PC-3 (cell line): ENCODE measurements at regions not wholly inside any gene's neighbourhood (a gene's known extent, or its start where the extent isn't known, plus 50 kb on each side); places are given as distances from the start of the nearest gene placed in this dataset.
"Not testable (repeated sequence)": the region's sequence is repeated elsewhere in the genome, so short reads cannot be mapped to it uniquely, and the experiment has no call there.

ENCODE experiments used
- ATAC-seq: fragments of 200-7000 bp; cut with Tn5 transposase; 2 replicates; pipeline ENCODE4 v1.9.1; 2020; ENCODE audit warnings: mild to moderate bottlenecking, moderate library complexity
- BruUV-seq: library from RNA; stranded (reverse); fragments of 400-500 nt; replicated peaks from 2 replicates; lab custom pipeline; 2021; lab: Mats Ljungman, UMichigan
- CTCF ChIA-PET: fragments of 300-600 bp; sonication (Branson Sonifier 250); formaldehyde crosslinking; loops from one replicate; lab custom pipeline; 2022; ENCODE audit warnings: antibody characterized with exemption; lab: Charles Lee
- POLR2A ChIA-PET: fragments of 300-600 bp; sonication (Branson Sonifier 250); formaldehyde crosslinking; loops from one replicate; lab custom pipeline; 2022; ENCODE audit warnings: antibody characterized with exemption; ENCODE audit not compliant: unreplicated experiment; lab: Charles Lee
- DNase-seq: peaks from one replicate; pipeline ENCODE4 v3.0.0-alpha.2; 2015
- H2AFZ ChIP-seq: fragments of 300-600 bp; sonication (generic); 2 replicates; pipeline ENCODE4 v1.6.0; 2016; ENCODE audit warnings: antibody characterized with exemption, low read length
- H3F3A ChIP-seq: fragments of 300-600 bp; sonication (generic); one replicate; pipeline ENCODE4 v1.6.0; 2017; ENCODE audit warnings: antibody characterized with exemption, low read length, control low read depth, mild to moderate bottlenecking; ENCODE audit not compliant: unreplicated experiment
- H3K27ac ChIP-seq: fragments of 300-600 bp; sonication (generic); 2 replicates; pipeline ENCODE4 v1.5.1; 2016; ENCODE audit warnings: mild to moderate bottlenecking, low read length
- H3K27me3 ChIP-seq: fragments of 300-600 bp; sonication (generic); 2 replicates; pipeline ENCODE4 v1.6.1; 2016; ENCODE audit warnings: low read length, mixed read lengths
- H3K36me3 ChIP-seq: fragments of 300-600 bp; sonication (generic); 2 replicates; pipeline ENCODE4 v1.6.1; 2016; ENCODE audit warnings: low read depth, mixed run types, low read length, mixed read lengths
- H3K4me1 ChIP-seq: fragments of 300-600 bp; sonication (generic); 2 replicates; pipeline ENCODE4 v1.5.1; 2016; ENCODE audit warnings: low read length; ENCODE audit not compliant: insufficient read depth
- H3K4me2 ChIP-seq: fragments of 300-600 bp; sonication (generic); 2 replicates; pipeline ENCODE4 v1.6.0; 2016; ENCODE audit warnings: low read length
- H3K4me3 ChIP-seq: fragments of 300-600 bp; sonication (generic); 2 replicates; pipeline ENCODE4 v1.5.1; 2016; ENCODE audit warnings: mild to moderate bottlenecking, low read length, mixed read lengths
- H3K79me2 ChIP-seq: fragments of 300-600 bp; sonication (generic); 2 replicates; pipeline ENCODE4 v1.6.1; 2017; ENCODE audit warnings: low read length, mixed read lengths
- H3K9ac ChIP-seq: fragments of 300-600 bp; sonication (generic); 2 replicates; pipeline ENCODE4 v1.6.0; 2016; ENCODE audit warnings: mild to moderate bottlenecking, low read length
- H3K9me2 ChIP-seq: fragments of 300-600 bp; sonication (generic); replicated peaks from 2 replicates; pipeline ENCODE4 v1.6.1; 2016; ENCODE audit warnings: mixed run types, low read length, mixed read lengths
- H3K9me3 ChIP-seq: fragments of 300-600 bp; sonication (generic); 2 replicates; pipeline ENCODE4 v1.6.1; 2016; ENCODE audit warnings: low read length, mixed read lengths
- H4K20me1 ChIP-seq: fragments of 300-600 bp; sonication (generic); 2 replicates; pipeline ENCODE4 v1.6.1; 2016; ENCODE audit warnings: low read length, mixed read lengths
- EZH2 ChIP-seq: fragments of 300-600 bp; sonication (generic); IDR thresholded peaks from one replicate; pipeline ENCODE4 v1.6.1; 2017; ENCODE audit warnings: antibody characterized with exemption, mild to moderate bottlenecking, low read length; ENCODE audit not compliant: unreplicated experiment
- EZH2phosphoT487 ChIP-seq: fragments of 300-600 bp; sonication (generic); IDR thresholded peaks from 2 replicates; pipeline ENCODE4 v1.6.1; 2018; ENCODE audit warnings: mild to moderate bottlenecking, antibody characterized with exemption, low read length, borderline replicate concordance
- intact Hi-C: fragments of 100-400 bp; cut with micrococcal nuclease; formaldehyde crosslinking; loops from 2 replicates; pipeline ENCODE4 v1.9.0; 2023
- TF ChIP-seq, protein P1 (sequence below): fragments of 300-600 bp; sonication (generic); conservative IDR thresholded peaks from 2 replicates; pipeline ENCODE4 v1.5.1; 2017; ENCODE audit warnings: antibody characterized with exemption, low read depth, mild to moderate bottlenecking, low read length

DNA sequence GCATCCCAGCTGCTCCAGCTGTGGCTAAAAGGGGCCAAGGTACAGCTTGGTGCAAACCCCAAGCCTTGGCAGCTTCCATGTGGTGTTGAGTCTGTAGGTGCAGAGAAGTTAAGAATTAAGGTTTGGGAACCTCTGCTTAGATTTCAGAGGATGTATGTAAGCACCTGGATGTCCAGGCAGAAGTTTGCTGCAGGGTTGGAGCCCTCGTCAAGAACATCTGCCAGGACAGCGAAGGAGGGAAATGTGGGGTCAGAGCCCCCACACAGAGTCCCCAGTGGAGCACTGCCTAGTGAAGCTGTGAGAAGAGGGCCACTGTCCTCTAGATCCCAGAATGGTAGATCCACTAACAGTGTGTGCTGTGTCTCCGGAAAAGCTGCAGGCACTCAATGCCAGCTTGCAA, 236.2 kb upstream of the ADRA1B start:
- no peaks in the 10 kb centered on the region for H3K36me3 ChIP-seq
- H3F3A ChIP-seq, result no peaks in the 10 kb centered on the region
- intact Hi-C loops, result no loop called here
- no peak overlapping the region for H3K4me2 ChIP-seq
- no peak overlapping the region for H3K4me3 ChIP-seq
- no peaks in the 10 kb centered on the region for H4K20me1 ChIP-seq
- H3K27me3 ChIP-seq, result no peaks in the 10 kb centered on the region
- no peaks in the 10 kb centered on the region for H3K9me3 ChIP-seq
- ATAC-seq (no peak), DNase-seq (peak; percentile 5)
- H2AFZ ChIP-seq, result no peak overlapping the region
- no peak overlapping the region for H3K27ac ChIP-seq
- H3K9me2 ChIP-seq, result no peaks in the 10 kb centered on the region
- H3K79me2 ChIP-seq, result no peaks in the 10 kb centered on the region
- CTCF ChIA-PET, result no interaction called here
- TF ChIP-seq, protein P1, sequence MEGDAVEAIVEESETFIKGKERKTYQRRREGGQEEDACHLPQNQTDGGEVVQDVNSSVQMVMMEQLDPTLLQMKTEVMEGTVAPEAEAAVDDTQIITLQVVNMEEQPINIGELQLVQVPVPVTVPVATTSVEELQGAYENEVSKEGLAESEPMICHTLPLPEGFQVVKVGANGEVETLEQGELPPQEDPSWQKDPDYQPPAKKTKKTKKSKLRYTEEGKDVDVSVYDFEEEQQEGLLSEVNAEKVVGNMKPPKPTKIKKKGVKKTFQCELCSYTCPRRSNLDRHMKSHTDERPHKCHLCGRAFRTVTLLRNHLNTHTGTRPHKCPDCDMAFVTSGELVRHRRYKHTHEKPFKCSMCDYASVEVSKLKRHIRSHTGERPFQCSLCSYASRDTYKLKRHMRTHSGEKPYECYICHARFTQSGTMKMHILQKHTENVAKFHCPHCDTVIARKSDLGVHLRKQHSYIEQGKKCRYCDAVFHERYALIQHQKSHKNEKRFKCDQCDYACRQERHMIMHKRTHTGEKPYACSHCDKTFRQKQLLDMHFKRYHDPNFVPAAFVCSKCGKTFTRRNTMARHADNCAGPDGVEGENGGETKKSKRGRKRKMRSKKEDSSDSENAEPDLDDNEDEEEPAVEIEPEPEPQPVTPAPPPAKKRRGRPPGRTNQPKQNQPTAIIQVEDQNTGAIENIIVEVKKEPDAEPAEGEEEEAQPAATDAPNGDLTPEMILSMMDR, result no peak
- no TSS peak for BruUV-seq
- no peak overlapping the region for H3K9ac ChIP-seq
- POLR2A ChIA-PET, result no interaction called here
- H3K4me1 ChIP-seq, result no peaks in the 10 kb centered on the region

DNA sequence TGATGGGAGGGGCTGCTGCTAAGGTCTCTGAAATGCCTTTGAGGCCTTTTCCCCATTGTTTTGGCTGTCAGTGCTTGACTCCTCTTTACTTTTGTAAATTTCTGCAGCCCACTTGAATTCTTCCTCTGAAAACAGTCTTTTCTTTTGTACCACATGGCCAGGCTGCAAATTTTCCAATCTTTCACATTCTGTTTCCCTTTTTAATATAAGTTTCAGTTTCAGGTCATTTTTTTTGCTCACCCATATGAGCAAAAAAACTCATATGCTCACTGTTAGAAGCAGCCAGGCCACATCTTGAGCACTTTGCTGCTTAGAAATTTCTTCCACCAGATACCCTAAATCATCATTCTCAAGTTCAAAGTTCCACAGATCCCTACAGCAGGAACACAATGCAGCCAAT, 234.6 kb upstream of the ADRA1B start:
- BruUV-seq, result no TSS peak
- Histone ChIP-seq H4K20me1 (no peaks in the 10 kb centered on the region), H3K79me2 (no peaks in the 10 kb centered on the region), H3K36me3 (no peaks in the 10 kb centered on the region), H3K4me2 (no peak overlapping the region), H3K9me2 (no peaks in the 10 kb centered on the region), H3K27ac (no peak overlapping the region), H3K9ac (no peak overlapping the region), H2AFZ (no peak overlapping the region), H3F3A (no peaks in the 10 kb centered on the region), H3K4me1 (no peaks in the 10 kb centered on the region), H3K27me3 (no peaks in the 10 kb centered on the region), H3K9me3 (no peaks in the 10 kb centered on the region), H3K4me3 (no peak overlapping the region)
- TF ChIP-seq EZH2, result no peak
- TF ChIP-seq, protein P1, result no peak
- no peak for TF ChIP-seq EZH2phosphoT487
- ChIA-PET POLR2A (no interaction called here), CTCF (no interaction called here)
- no peak for ATAC-seq
- DNase-seq, result no peak
- intact Hi-C loops, result no loop called here

DNA sequence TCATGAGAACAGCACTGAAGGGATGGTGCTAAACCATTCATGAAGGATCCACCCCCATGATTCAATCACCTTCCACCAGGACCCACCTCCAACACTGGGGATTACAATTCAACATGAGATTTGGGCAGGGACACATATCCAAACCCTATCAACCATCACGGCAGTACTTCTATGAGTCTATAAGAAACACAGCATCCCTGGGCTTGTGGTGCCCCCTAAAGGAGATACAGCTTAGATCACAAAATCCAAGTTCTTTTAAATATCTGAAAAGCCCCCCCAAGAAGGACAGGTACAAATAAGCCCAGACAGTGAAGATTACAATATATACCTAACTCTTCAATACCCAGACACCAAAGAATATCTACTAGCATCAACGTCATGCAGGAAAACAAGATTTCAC, 233.7 kb upstream of the ADRA1B start:
- ATAC-seq (no peak), DNase-seq (no peak)
- H3F3A ChIP-seq, result no peaks in the 10 kb centered on the region
- no peak overlapping the region for H2AFZ ChIP-seq
- no TSS peak for BruUV-seq
- intact Hi-C loops, result no loop called here
- TF ChIP-seq EZH2 (no peak), EZH2phosphoT487 (no peak)
- TF ChIP-seq, protein P1, result no peak
- H4K20me1 ChIP-seq, result no peaks in the 10 kb centered on the region
- H3K36me3 ChIP-seq, result no peaks in the 10 kb centered on the region
- H3K27ac ChIP-seq, result no peak overlapping the region
- no peaks in the 10 kb centered on the region for H3K9me2 ChIP-seq
- no peaks in the 10 kb centered on the region for H3K9me3 ChIP-seq
- POLR2A ChIA-PET, result no interaction called here
- no peaks in the 10 kb centered on the region for H3K27me3 ChIP-seq
- no peaks in the 10 kb centered on the region for H3K79me2 ChIP-seq
- no peak overlapping the region for H3K9ac ChIP-seq
- no peaks in the 10 kb centered on the region for H3K4me1 ChIP-seq
- H3K4me3 ChIP-seq, result no peak overlapping the region
- no peak overlapping the region for H3K4me2 ChIP-seq
- CTCF ChIA-PET, result no interaction called here

DNA sequence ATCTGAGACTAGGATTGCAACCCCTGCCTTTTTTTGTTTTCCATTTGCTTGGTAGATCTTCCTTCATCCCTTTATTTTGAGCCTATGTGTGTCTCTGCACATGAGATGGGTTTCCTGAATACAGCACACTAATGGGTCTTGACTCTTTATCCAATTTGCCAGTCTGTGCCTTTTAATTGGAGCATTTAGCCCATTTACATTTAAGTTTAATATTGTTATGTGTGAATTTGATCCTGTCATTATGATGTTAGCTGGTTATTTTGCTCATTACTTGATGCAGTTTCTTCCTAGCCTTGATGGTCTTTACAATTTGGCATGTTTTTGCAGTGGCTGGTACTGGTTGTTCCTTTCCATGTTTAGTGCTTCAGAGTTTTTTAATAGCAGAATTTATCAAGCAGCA, 228.4 kb upstream of the ADRA1B start:
- H3K4me3 ChIP-seq, ATAC-seq, H3K36me3 ChIP-seq, H2AFZ ChIP-seq, BruUV-seq, H3K9me2 ChIP-seq, H3K9me3 ChIP-seq, H3F3A ChIP-seq, H3K4me2 ChIP-seq, H3K79me2 ChIP-seq, intact Hi-C loops, H3K27ac ChIP-seq, H4K20me1 ChIP-seq, H3K27me3 ChIP-seq, H3K9ac ChIP-seq, DNase-seq, POLR2A ChIA-PET, H3K4me1 ChIP-seq, CTCF ChIA-PET: not testable (repeated sequence)
